ENCODE measurements at regions not wholly inside any gene's neighbourhood (a gene's known extent, or its start where the extent isn't known, plus 50 kb on each side); places are given as distances from the start of the nearest gene placed in this dataset.
"Not testable (repeated sequence)": the region's sequence is repeated elsewhere in the genome, so short reads cannot be mapped to it uniquely, and the experiment has no call there.

DNA sequence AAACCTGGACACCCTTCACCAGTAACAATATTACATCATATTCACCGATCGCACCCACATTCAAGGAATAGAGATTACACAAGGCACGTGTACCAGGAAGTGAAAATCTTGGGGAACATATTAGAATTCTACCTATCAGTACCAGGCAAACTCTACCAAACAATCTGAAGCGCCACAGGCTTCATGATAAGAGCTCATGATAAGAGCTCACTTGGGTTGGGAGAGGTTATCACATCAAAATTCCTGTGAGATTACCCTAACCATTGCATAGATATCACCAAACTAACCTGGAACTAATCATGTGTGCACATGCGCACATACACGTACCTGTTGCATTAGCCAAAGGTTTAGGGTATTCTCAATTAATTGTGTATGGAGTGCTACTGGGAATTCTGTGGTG lies 1861.3 kb downstream of the PCDH9 start:
- Histone ChIP-seq H3K4me3 (no peak overlapping the region), H3K9me3 (no peaks in the 10 kb centered on the region), H3K36me3 (no peaks in the 10 kb centered on the region), H3K4me1 (ENCODE audit: control insufficient read depth in 1 of 2, low read depth in 2 of 2) (no peaks in the 10 kb centered on the region), H3K27me3 (replicated peaks; ENCODE audit: insufficient read depth) (no peaks in the 10 kb centered on the region), H3K27ac (no peak overlapping the region)
- no peak for TF ChIP-seq CTCF (IDR thresholded peaks at IDR 0.05)
- DNase-seq (ENCODE audit: low spot score) (no peak), ATAC-seq (ENCODE audit: insufficient number of reproducible peaks, low FRiP score, low read depth) (no peak)

- no peak for ATAC-seq (ENCODE audit: insufficient number of reproducible peaks, low FRiP score, low read depth)
- H3K27ac ChIP-seq, result no peak overlapping the region
Observed at GRCh38 chr13:65353951-65354350, 1876.2 kb downstream of the PCDH9 start.

DNA sequence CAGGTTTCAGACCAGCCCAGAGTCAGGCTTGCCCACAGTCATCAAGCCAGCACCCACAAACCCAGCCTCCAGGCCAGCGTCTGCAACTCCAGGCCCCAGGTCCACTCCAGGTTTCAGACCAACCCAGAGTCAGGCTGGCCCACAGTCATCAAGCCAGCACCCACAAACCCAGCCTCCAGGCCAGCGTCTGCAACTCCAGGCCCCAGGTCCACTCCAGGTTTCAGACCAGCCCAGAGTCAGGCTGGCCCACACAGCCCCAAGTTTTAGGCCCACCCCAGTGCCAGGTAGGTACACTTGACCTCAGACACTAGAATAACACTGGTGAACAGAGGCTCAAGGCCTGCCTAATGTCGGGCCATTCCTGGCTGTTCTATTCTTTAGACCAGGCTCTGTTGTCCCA lies 1877.0 kb downstream of the PCDH9 start:
- H3K36me3 ChIP-seq; H3K27ac ChIP-seq; H3K4me3 ChIP-seq; DNase-seq (ENCODE audit: low spot score); H3K9me3 ChIP-seq; H3K4me1 ChIP-seq (ENCODE audit: control insufficient read depth in 1 of 2, low read depth in 2 of 2); ATAC-seq (ENCODE audit: insufficient number of reproducible peaks, low FRiP score, low read depth); H3K27me3 ChIP-seq (replicated peaks; ENCODE audit: insufficient read depth): not testable (repeated sequence)

More at GRCh38 chr13:65353951-65354350, 1876.2 kb downstream of the PCDH9 start:
- Histone ChIP-seq H3K27me3 (replicated peaks; ENCODE audit: insufficient read depth) (no peaks in the 10 kb centered on the region), H3K4me3 (no peak overlapping the region), H3K36me3 (no peaks in the 10 kb centered on the region), H3K4me1 (ENCODE audit: control insufficient read depth in 1 of 2, low read depth in 2 of 2) (no peaks in the 10 kb centered on the region), H3K9me3 (no peaks in the 10 kb centered on the region)
- DNase-seq (ENCODE audit: low spot score), result no peak
- TF ChIP-seq CTCF (IDR thresholded peaks at IDR 0.05), result no peak

DNA sequence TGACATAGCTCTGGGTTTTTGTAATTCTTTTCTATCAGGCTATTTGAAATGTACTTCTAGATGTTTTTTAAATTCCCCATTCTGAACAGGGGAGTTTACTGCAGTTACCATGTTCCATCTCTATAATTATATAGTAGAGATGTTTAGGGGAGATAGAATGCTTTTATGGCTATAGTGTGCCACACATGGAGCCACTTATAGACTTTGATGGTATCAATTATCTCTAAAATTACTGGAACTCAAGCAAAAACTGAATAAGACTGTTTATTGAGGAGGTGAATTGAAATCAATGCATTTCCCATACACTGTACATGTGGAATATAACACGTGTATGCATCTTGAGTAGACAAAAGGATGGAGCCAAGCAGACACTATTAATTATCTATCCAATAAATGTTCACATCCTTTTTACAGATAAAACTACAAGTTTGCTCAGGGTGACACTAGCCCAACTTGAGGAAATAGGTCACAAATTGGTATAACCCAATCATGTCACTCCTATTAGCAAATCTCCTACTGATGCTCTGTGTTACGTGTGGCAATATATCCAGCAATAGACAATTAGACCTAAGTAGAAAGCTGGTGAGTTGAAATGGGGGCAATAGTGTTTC lies 1882.6 kb downstream of the PCDH9 start:
- Histone ChIP-seq H3K27ac (no peak overlapping the region), H3K9me3 (no peaks in the 10 kb centered on the region), H3K36me3 (no peaks in the 10 kb centered on the region), H3K27me3 (replicated peaks; ENCODE audit: insufficient read depth) (no peaks in the 10 kb centered on the region), H3K4me1 (ENCODE audit: control insufficient read depth in 1 of 2, low read depth in 2 of 2) (no peaks in the 10 kb centered on the region), H3K4me3 (no peak overlapping the region)
- ATAC-seq (ENCODE audit: insufficient number of reproducible peaks, low FRiP score, low read depth) (no peak), DNase-seq (ENCODE audit: low spot score) (no peak)
- no peak for TF ChIP-seq CTCF (IDR thresholded peaks at IDR 0.05)

DNA sequence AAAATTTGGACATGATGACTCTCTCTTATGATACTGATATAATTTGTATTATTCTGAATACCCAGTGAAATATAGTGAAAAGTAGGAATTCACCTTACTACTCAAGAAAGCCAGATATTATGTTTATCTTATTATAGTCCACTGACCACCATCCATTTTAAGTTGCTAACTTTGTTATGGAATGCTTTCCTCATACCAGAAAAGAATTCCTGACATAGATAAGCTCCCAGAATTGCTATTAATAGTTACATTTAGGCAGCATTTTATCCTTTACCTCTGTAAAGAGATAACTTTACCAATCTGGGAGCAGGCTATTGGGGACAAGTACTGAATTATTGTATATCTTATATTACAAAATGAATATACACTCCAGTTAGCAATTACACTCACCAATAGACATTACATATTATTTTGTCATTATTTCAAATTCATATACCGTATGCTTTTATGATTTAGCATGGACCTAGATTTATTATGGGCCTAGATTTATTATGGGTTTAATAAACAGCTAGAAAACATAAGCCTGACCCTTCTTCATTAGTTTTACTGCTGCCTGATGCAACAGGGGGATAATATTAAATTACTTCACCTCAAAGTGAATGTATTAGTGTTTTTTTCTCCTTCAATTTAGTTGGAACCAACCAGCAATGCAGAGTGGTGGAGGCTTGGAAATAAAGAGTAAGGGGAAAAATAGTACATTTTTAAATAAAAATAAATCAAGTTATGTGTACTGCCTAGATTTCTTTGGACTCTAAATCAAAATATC lies 1886.1 kb downstream of the PCDH9 start:
- DNase-seq (ENCODE audit: low spot score) (no peak), ATAC-seq (ENCODE audit: insufficient number of reproducible peaks, low FRiP score, low read depth) (no peak)

More for the DNA sequence above, 1886.1 kb downstream of the PCDH9 start:
- Histone ChIP-seq H3K9me3 (no peaks in the 10 kb centered on the region), H3K4me1 (ENCODE audit: control insufficient read depth in 1 of 2, low read depth in 2 of 2) (no peaks in the 10 kb centered on the region), H3K36me3 (no peaks in the 10 kb centered on the region), H3K27me3 (replicated peaks; ENCODE audit: insufficient read depth) (no peaks in the 10 kb centered on the region), H3K27ac (no peak overlapping the region), H3K4me3 (no peak overlapping the region)
- no peak for TF ChIP-seq CTCF (IDR thresholded peaks at IDR 0.05)
